GM12865 (cell line): ENCODE measurements at regions not wholly inside any gene's neighbourhood (a gene's known extent, or its start where the extent isn't known, plus 50 kb on each side); places are given as distances from the start of the nearest gene placed in this dataset.
A peak's percentile ranks its signal among the peaks of the same experiment; 100 is the strongest.

ENCODE experiments used
- DNase-seq: peaks from one replicate; pipeline ENCODE4 v3.0.0; 2010; ENCODE audit warnings: low read depth
- H3K4me3 ChIP-seq: 2 replicates; pipeline ENCODE4 v1.5.1; 2011; ENCODE audit warnings: mild to moderate bottlenecking, low read depth, low read length, control low read depth
- TF ChIP-seq, protein P1 (sequence below): IDR thresholded peaks from 2 replicates; pipeline ENCODE4 v1.5.1; 2011; ENCODE audit warnings: low read length, control low read depth, low read depth, inconsistent platforms; ENCODE audit not compliant: insufficient read depth; ENCODE audit errors: missing control alignments

DNA sequence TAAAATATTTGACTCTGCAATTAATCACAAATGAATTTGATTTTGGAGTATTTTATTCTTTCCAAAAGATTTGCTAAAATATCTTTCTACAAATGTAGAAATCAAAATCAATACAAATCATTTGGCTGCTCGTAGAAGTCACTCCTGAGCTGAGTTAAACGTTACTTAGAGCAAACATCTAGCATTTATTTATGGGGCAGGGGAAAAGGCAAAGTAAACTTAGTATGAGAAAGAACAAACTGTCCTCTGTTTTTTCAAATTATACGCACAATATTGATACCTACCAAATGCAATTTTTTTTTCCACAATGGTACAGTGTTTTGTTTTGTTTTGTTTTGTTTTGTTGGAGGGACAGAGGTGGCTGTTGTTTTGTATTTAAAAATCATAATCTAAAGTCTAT is 233.8 kb downstream of the TTLL7 start:
- H3K4me3 ChIP-seq = no peak overlapping the region
- no peak for DNase-seq
- TF ChIP-seq, protein P1, sequence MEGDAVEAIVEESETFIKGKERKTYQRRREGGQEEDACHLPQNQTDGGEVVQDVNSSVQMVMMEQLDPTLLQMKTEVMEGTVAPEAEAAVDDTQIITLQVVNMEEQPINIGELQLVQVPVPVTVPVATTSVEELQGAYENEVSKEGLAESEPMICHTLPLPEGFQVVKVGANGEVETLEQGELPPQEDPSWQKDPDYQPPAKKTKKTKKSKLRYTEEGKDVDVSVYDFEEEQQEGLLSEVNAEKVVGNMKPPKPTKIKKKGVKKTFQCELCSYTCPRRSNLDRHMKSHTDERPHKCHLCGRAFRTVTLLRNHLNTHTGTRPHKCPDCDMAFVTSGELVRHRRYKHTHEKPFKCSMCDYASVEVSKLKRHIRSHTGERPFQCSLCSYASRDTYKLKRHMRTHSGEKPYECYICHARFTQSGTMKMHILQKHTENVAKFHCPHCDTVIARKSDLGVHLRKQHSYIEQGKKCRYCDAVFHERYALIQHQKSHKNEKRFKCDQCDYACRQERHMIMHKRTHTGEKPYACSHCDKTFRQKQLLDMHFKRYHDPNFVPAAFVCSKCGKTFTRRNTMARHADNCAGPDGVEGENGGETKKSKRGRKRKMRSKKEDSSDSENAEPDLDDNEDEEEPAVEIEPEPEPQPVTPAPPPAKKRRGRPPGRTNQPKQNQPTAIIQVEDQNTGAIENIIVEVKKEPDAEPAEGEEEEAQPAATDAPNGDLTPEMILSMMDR = no peak

DNA sequence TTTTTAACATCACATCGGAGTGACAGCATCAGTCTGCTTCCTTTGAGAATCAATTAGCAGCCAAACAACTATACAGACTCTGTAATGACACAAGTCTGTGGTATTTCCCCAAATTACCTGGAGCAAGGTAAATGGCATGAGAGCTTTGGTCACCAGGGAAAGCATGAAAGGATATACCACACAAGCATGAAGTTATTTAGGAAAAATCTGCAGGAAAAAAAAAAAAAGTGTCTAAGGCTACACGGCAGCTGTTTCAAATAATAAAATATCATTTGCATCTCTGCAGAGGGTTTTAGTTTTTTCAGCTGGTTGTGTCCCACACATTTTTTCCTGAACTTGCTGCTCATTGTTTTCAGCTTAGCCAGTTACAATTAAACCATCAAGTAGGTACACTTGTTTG is 234.7 kb downstream of the TTLL7 start:
- no peak for DNase-seq
- TF ChIP-seq, protein P1 = no peak
- no peak overlapping the region for H3K4me3 ChIP-seq

DNA sequence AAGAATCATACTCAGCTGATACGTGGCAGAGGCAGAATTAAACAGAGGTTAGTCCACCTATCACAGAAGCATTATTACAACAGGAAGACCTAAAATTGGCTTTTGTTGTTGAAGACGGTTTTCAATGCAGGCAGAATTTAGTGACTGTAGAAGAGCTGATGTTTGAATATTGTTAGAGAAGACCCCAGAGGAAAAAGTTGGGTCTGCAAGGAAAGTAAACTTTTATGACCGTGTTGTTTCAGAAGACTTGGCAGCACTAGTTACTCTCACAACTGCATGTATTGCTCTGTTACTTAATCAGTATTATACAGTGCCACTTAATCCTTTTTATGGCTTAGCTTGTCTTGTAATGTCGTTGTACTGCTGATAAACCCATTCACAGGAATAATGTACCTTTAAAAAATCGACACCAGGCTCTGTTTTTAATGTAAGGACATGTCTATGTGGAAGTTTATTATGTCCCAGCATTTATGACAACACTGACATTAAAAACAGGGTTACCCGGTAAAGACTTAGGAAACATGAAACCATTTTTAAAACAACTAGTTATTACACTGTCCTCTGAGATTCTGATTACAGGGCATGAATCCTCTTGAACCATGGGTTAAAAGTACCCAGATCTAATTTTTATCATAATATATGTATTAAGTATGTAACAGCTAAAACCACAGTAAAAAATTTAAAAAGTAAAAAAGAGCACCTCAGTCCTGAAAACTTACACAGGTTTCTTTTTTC is 235.4 kb downstream of the TTLL7 start:
- H3K4me3 ChIP-seq = no peak overlapping the region
- DNase-seq = peak; percentile 10
- TF ChIP-seq, protein P1 = no peak

DNA sequence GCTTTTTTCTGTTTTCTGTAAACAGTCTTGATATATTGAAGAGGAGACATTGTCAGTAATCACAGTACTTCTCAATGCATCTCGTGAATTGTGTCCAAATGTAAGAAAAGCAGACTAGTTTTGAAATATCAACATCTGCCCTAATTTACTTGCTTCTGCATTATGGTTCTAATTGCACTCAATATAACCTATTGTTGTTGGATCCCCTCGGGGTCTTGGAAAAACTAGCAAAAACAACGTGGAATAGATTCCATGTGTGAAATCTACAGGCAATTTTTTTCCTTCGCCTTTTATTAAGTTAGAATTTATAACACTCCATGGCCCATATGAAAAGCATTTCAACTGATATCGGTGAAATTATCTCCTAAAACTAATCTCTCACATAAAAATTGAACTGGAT is 236.5 kb downstream of the TTLL7 start:
- H3K4me3 ChIP-seq = no peak overlapping the region
- TF ChIP-seq, protein P1 = no peak
- DNase-seq = no peak

DNA sequence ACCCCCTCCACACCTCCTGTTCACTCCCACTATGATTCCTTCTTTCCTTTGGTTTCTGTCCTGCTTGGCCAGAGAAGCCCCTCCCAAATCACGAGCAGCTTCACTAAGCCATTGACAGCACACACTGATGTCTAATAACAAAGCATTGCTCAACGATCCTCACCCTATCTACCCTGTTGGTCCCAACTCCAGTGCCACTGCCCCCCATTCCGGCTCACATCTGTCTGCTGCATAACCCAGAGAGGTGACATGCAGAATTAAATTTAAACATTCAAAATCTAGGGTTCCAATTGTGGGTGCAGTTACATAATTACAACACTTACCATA is 236.9 kb downstream of the TTLL7 start:
- H3K4me3 ChIP-seq = no peak overlapping the region
- no peak for DNase-seq
- TF ChIP-seq, protein P1 = no peak

DNA sequence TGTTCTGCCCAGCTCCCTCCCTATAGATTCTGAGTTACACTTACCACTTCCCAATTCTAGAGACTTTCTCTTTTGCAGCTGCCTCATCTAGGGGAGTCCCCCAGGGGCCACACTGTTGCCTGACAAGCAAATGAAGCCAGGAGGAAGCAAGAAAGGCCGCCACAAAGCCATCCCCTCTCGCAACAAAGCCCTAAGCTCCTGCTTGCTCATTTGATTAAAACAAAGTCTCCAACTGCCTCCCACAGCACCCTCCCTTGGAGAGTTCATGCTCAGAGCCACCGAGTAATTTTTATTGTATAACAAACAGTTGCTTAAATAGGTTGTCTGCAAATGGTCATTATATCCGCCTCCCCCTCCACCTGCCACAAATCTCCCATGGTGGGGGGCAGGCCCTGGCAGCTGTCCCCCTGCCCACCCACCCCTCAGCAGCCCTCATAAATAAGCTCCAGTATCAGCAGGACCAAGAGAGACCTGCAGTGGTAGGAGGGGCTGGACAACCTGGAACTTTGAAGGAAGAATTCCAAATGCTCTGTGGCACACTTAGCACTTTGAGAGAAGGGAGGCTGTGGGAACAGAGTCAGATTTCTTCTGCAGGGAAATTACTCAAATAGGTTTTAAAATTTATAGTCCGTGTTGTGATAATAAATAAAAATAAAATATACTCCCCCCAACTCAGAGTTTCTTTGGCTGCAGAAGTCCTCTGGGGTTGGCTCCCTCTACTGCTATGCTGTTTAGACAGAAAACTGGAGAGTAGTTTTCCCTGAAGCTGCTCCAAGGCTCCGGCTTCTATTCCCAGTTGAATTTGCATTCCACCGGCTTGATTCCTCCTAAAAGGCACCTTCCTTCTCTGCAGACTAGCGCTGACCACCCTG is 237.5 kb downstream of the TTLL7 start:
- TF ChIP-seq, protein P1 = no peak
- H3K4me3 ChIP-seq = no peak overlapping the region
- DNase-seq = peak; percentile 87
